ENCODE measurements at regions not wholly inside any gene's neighbourhood (a gene's known extent, or its start where the extent isn't known, plus 50 kb on each side); places are given as distances from the start of the nearest gene placed in this dataset.

- Histone ChIP-seq H3K4me1 (peaks cover 18 to 30% of the 10 kb centered on the region in 2 donors), H3K9me3 (no peaks in the 10 kb centered on the region), H3K27me3 (no peaks in the 10 kb centered on the region), H3K4me3 (no peak overlapping the region), H3K36me3 (no peaks in the 10 kb centered on the region), H3K27ac (peak overlapping the region; percentile 60 to 66)
- TF ChIP-seq CTCF (IDR thresholded peaks at IDR 0.05), result no peak
- ATAC-seq (peak; percentile 34), DNase-seq (peak in 3 of 4 donors; percentile 56 to 83 (median 70))
- intact Hi-C loops (cut with DNase I), result no loop called here
These were observed 265.9 kb upstream of the ZMIZ1 start for GRCh38 chr10:78802866-78803265.

DNA sequence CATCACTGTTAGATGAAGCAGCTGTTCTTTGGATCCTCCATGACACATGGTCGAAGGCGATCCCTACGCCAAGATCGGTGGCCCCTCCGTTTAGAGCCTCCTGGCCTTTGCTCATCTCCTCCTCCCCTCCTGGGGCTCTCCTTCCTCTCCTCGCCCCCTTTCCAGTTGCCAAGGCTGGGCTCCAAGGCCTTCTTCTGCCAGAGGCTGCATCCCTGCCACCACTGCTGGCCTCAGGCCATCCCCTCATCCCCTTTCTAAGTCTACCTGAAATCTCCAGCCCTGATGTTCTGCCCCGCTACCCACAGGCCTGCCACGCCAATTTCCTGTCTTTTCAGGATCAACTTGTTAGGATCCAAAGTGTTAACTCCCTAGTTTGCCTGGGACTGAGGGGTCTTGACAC, 265.1 kb upstream of the ZMIZ1 start:
- intact Hi-C loops (cut with DNase I), result no loop called here
- H3K4me1 ChIP-seq, result peaks cover 18 to 30% of the 10 kb centered on the region in 2 donors
- H3K27ac ChIP-seq, result no peak overlapping the region
- no peaks in the 10 kb centered on the region for H3K9me3 ChIP-seq
- no peak for ATAC-seq
- no peak overlapping the region for H3K4me3 ChIP-seq
- no peak for TF ChIP-seq CTCF (IDR thresholded peaks at IDR 0.05)
- no peak for DNase-seq
- no peaks in the 10 kb centered on the region for H3K27me3 ChIP-seq
- no peaks in the 10 kb centered on the region for H3K36me3 ChIP-seq

GRCh38 chr10:78804411-78805032, 264.2 kb upstream of the ZMIZ1 start:
- H3K4me1 ChIP-seq, result peaks cover 18 to 30% of the 10 kb centered on the region in 2 donors
- no peak for TF ChIP-seq CTCF (IDR thresholded peaks at IDR 0.05)
- ATAC-seq, result no peak

DNA sequence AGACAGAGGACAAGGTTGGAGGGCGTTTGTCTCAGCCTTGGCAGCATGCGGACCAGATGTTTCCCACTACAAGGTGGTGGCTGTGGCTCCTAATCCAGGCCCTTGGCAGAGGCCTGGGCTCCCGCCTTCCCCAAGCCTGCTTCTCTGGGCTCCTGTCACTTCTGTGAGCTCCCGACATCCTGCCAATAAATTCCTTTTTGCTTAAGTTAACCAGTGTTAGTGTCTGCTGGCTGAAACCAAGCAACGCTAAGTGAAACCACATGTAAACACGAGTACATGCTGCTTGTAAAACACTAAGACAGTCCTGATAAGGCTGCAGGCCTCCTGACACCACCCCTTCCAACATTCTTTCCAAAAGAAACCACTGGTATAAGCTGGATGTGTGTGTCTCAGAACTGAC, 263.6 kb upstream of the ZMIZ1 start:
- DNase-seq (peak in 3 of 4 donors; percentile 55 to 96 (median 89)), ATAC-seq (peak; percentile 87)
- no peaks in the 10 kb centered on the region for H3K36me3 ChIP-seq
- no peaks in the 10 kb centered on the region for H3K9me3 ChIP-seq
- H3K27me3 ChIP-seq, result no peaks in the 10 kb centered on the region
- no peak overlapping the region for H3K4me3 ChIP-seq
- peaks cover 18 to 30% of the 10 kb centered on the region in 2 donors for H3K4me1 ChIP-seq
- peak overlapping the region; percentile 31 to 76 for H3K27ac ChIP-seq
- TF ChIP-seq CTCF (IDR thresholded peaks at IDR 0.05), result no peak
- intact Hi-C loops (cut with DNase I), result no loop called here

More at GRCh38 chr10:78804411-78805032, 264.2 kb upstream of the ZMIZ1 start:
- peak overlapping the region; percentile 31 to 76 for H3K27ac ChIP-seq
- H3K36me3 ChIP-seq, result no peaks in the 10 kb centered on the region
- intact Hi-C loops (cut with DNase I), result no loop called here
- no peak overlapping the region for H3K4me3 ChIP-seq
- no peaks in the 10 kb centered on the region for H3K27me3 ChIP-seq
- DNase-seq, result no peak
- H3K9me3 ChIP-seq, result no peaks in the 10 kb centered on the region

- H3K36me3 ChIP-seq, result no peaks in the 10 kb centered on the region
- H3K27me3 ChIP-seq, result no peaks in the 10 kb centered on the region
- H3K9me3 ChIP-seq, result no peaks in the 10 kb centered on the region
- no peak overlapping the region for H3K27ac ChIP-seq
- TF ChIP-seq CTCF (IDR thresholded peaks at IDR 0.05), result no peak
- H3K4me3 ChIP-seq, result no peak overlapping the region
- intact Hi-C loops (cut with DNase I), result no loop called here
- DNase-seq, result no peak
- no peak for ATAC-seq
- H3K4me1 ChIP-seq, result peaks cover 18 to 30% of the 10 kb centered on the region in 2 donors
These were observed 262.0 kb upstream of the ZMIZ1 start for GRCh38 chr10:78806681-78807221.

All from left lung (tissue), 4 donors.